ES-I3 (cell line): ENCODE measurements at regions not wholly inside any gene's neighbourhood (a gene's known extent, or its start where the extent isn't known, plus 50 kb on each side); places are given as distances from the start of the nearest gene placed in this dataset.

Source experiments
- H3K36me3 ChIP-seq: 2 replicates; pipeline ENCODE4 v1.6.1; 2013; ENCODE audit warnings: mild to moderate bottlenecking, low read length, control low read depth, moderate library complexity; ENCODE audit not compliant: insufficient read depth
- H3K4me1 ChIP-seq: 2 replicates; pipeline ENCODE4 v1.6.1; 2013; ENCODE audit warnings: mild to moderate bottlenecking, control low read depth, low read length; ENCODE audit not compliant: insufficient read depth
- H3K9ac ChIP-seq: 2 replicates; pipeline ENCODE4 v1.6.1; 2013; ENCODE audit warnings: low read depth, mild to moderate bottlenecking, low read length, moderate library complexity
- H3K9me3 ChIP-seq: 2 replicates; pipeline ENCODE4 v1.6.1; 2013; ENCODE audit warnings: mild to moderate bottlenecking, low read length, moderate library complexity; ENCODE audit not compliant: control insufficient read depth, insufficient read depth

- H3K4me1 ChIP-seq, result no peaks in the 10 kb centered on the region
- no peaks in the 10 kb centered on the region for H3K36me3 ChIP-seq
- H3K9ac ChIP-seq, result no peak overlapping the region
- H3K9me3 ChIP-seq, result no peaks in the 10 kb centered on the region
Measured at GRCh38 chr2:15783489-15783888, 156.9 kb upstream of the MYCN start.

- Histone ChIP-seq H3K9ac (no peak overlapping the region), H3K9me3 (no peaks in the 10 kb centered on the region), H3K36me3 (no peaks in the 10 kb centered on the region), H3K4me1 (no peaks in the 10 kb centered on the region)
Measured at GRCh38 chr2:15784106-15784885, 156.1 kb upstream of the MYCN start.

GRCh38 chr2:15784886-15785801, 155.2 kb upstream of the MYCN start:
- Histone ChIP-seq H3K9ac (no peak overlapping the region), H3K9me3 (no peaks in the 10 kb centered on the region), H3K36me3 (no peaks in the 10 kb centered on the region; the same call in 1 of the 2 replicates), H3K4me1 (no peaks in the 10 kb centered on the region)

DNA sequence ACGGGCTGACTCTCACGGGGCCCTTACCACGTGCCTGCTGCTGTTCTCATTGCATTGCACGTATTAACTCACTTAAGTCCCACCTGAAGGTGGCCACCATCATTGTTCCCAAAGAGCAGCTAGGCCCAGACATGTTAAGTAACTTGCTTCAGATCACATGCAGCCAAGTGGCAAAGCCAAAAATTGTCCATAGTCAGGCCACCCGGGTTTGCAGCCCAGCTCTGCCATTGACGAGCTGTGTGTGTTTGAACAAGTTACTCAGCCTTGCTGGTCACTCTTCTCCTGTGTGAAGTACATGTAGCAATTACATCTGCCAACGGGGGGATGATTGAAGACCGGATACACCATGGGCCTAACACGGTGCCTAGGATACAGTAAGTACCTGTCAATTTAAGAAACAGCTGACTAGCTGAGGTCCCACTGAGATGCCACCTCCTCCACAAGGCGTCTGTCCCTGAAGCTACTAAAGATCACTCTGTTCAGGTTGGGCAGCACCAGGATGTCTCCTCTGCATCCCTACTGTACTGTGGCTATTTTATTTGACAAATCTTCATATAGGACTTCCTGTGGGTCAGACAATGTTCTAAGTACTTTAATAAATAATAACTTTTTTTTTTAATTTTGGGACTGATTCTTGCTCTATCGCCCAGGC, 154.2 kb upstream of the MYCN start:
- Histone ChIP-seq H3K9ac (no peak overlapping the region), H3K4me1 (no peaks in the 10 kb centered on the region), H3K9me3 (no peaks in the 10 kb centered on the region), H3K36me3 (no peaks in the 10 kb centered on the region; the same call in 1 of the 2 replicates)

GRCh38 chr2:15786901-15787300, 153.4 kb upstream of the MYCN start:
- H3K9ac ChIP-seq, result no peak overlapping the region
- H3K9me3 ChIP-seq, result no peaks in the 10 kb centered on the region
- no peaks in the 10 kb centered on the region; the same call in 1 of the 2 replicates for H3K36me3 ChIP-seq
- H3K4me1 ChIP-seq, result no peaks in the 10 kb centered on the region

DNA sequence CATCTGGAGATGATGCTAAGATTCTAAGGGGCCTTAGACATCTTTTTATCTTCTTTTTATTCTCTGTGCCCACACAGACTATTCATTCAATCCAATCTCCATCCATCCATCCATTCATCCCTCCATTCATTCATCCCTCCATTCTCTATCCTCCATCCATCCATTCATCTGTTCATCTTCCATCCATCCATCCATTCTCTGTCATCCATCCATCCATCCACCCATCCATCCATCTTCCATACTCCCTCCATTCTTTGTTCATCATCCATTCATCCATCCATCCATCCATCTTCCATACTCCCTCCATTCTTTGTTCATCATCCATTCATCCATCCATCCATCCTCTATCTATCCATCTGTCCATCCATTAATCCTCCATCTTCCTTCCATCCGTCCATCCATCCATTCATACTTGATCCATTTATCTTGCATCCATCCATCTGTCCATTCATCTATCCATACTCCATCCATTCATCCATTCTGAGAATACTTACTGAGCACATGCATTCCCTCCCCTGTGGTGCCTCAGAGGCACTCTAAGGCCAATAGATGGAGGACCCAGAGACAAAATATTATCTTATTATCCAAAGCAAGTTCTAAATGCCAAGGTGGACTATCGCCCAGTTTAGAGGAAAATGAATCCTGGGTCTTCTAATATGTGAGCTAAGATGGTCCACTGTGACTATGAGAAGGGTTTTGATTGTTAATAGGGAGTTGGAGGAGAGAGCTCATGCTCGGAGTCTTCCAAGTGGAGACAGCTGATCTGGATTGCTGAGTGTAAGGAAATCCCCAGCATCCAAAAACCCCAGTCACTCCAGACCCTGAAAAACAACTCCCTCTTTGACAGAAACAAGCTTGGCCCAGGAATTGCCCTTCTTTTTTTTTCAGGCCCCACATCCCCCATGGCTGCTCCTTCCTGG, 152.6 kb upstream of the MYCN start:
- no peak overlapping the region for H3K9ac ChIP-seq
- H3K36me3 ChIP-seq, result no peaks in the 10 kb centered on the region; the same call in 1 of the 2 replicates
- no peaks in the 10 kb centered on the region for H3K9me3 ChIP-seq
- H3K4me1 ChIP-seq, result no peaks in the 10 kb centered on the region

- H3K4me1 ChIP-seq, result no peaks in the 10 kb centered on the region
- H3K9ac ChIP-seq, result no peak overlapping the region
- no peaks in the 10 kb centered on the region for H3K9me3 ChIP-seq
Measured at GRCh38 chr2:15788455-15788829, 151.9 kb upstream of the MYCN start.

DNA sequence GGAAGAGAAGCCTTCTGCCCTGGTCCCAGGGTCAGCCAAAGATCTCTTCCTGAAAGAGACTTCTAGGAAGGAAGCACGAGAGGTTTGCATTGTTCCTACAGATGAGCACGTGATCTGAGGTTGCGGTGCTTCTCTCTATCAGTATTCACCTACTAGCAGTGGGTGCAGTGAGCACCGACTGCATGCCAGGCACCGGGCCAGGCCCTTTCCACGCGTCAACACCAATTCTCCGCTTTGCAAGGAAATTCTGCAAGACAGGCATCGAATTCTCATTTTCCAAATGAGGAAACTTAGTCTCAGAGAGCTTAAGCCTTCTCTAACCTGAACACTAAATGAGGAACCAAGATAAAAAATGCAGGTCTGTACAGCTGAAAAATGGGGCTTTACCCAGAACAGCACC, 151.5 kb upstream of the MYCN start:
- no peak overlapping the region for H3K9ac ChIP-seq
- H3K36me3 ChIP-seq, result no peaks in the 10 kb centered on the region; the same call in 1 of the 2 replicates
- H3K9me3 ChIP-seq, result no peaks in the 10 kb centered on the region
- H3K4me1 ChIP-seq, result no peaks in the 10 kb centered on the region

More at GRCh38 chr2:15788455-15788829, 151.9 kb upstream of the MYCN start:
- no peaks in the 10 kb centered on the region; the same call in 1 of the 2 replicates for H3K36me3 ChIP-seq

GRCh38 chr2:15789381-15790062, 150.8 kb upstream of the MYCN start:
- Histone ChIP-seq H3K36me3 (no peaks in the 10 kb centered on the region; the same call in 1 of the 2 replicates), H3K4me1 (no peaks in the 10 kb centered on the region), H3K9ac (no peak overlapping the region)

GRCh38 chr2:15790326-15790725, 150.0 kb upstream of the MYCN start:
- Histone ChIP-seq H3K36me3 (no peaks in the 10 kb centered on the region; the same call in 1 of the 2 replicates), H3K9ac (no peak overlapping the region), H3K4me1 (0 out of 2 replicates have a peak, but pooled peaks cover 2% of the 10 kb centered on the region), H3K9me3 (no peaks in the 10 kb centered on the region)

More at GRCh38 chr2:15789381-15790062, 150.8 kb upstream of the MYCN start:
- no peaks in the 10 kb centered on the region for H3K9me3 ChIP-seq

- no peaks in the 10 kb centered on the region; the same call in 1 of the 2 replicates for H3K36me3 ChIP-seq
- 0 out of 2 replicates have a peak, but pooled peaks cover 4% of the 10 kb centered on the region for H3K4me1 ChIP-seq
- H3K9ac ChIP-seq, result no peak overlapping the region
- H3K9me3 ChIP-seq, result no peaks in the 10 kb centered on the region
Measured at GRCh38 chr2:15790838-15791237, 149.5 kb upstream of the MYCN start.

- H3K9ac ChIP-seq, result no peak overlapping the region
- H3K36me3 ChIP-seq, result no peaks in the 10 kb centered on the region; the same call in 1 of the 2 replicates
- H3K4me1 ChIP-seq, result 0 out of 2 replicates have a peak, but pooled peaks cover 4% of the 10 kb centered on the region
- no peaks in the 10 kb centered on the region for H3K9me3 ChIP-seq
Measured at GRCh38 chr2:15791294-15791693, 149.1 kb upstream of the MYCN start.

DNA sequence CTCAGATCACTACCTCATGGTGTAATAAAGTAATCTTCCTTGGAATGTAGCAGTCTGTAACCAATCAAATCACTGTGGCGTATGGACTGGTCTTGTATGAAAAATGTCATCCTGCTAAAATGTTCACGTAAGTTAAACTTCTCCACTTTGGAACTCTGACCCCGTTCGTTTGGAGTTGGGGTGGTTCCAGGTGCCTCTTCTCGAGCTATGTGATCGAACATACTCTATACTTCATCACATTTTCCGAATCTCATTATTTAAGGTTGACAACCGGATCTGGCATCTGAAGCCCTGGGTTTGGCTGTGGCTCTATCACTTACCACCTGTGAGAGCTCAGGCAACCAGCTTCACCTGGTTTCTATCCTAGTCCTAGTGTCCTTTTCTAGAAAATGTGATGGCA, 148.0 kb upstream of the MYCN start:
- H3K9me3 ChIP-seq, result no peaks in the 10 kb centered on the region
- no peak overlapping the region for H3K9ac ChIP-seq
- H3K4me1 ChIP-seq, result 0 out of 2 replicates have a peak, but pooled peaks cover 4% of the 10 kb centered on the region
- H3K36me3 ChIP-seq, result no peaks in the 10 kb centered on the region; the same call in 1 of the 2 replicates
